DND-41 (cell line): ENCODE measurements at regions not wholly inside any gene's neighbourhood (a gene's known extent, or its start where the extent isn't known, plus 50 kb on each side); places are given as distances from the start of the nearest gene placed in this dataset.

ENCODE experiments used
- ATAC-seq: fragments of 200-7000 bp; cut with Tn5 transposase; 3 replicates; pipeline ENCODE4 v1.9.1; 2021; ENCODE audit warnings: low read depth; ENCODE audit not compliant: insufficient read depth
- DNase-seq: peaks from one replicate; pipeline ENCODE4 v3.0.0-alpha.2; 2020
- H2AFZ ChIP-seq: 2 replicates; pipeline ENCODE4 v1.6.0; 2012; ENCODE audit warnings: low read depth, low read length
- H3K27ac ChIP-seq: 2 replicates; pipeline ENCODE4 v1.5.1; 2012; ENCODE audit warnings: low read length, inconsistent platforms
- H3K27me3 ChIP-seq: fragments of 200-600 bp; sonication (generic); 2 replicates; pipeline ENCODE4 v1.6.0; 2012; ENCODE audit warnings: low read length, mild to moderate bottlenecking, inconsistent platforms; ENCODE audit not compliant: insufficient read depth, poor library complexity
- H3K36me3 ChIP-seq: 2 replicates; pipeline ENCODE4 v1.5.1; 2012; ENCODE audit warnings: low read length, inconsistent platforms; ENCODE audit not compliant: insufficient read depth
- H3K4me1 ChIP-seq: 2 replicates; pipeline ENCODE4 v1.5.1; 2012; ENCODE audit warnings: mild to moderate bottlenecking, low read length; ENCODE audit not compliant: insufficient read depth
- H3K4me2 ChIP-seq: 2 replicates; pipeline ENCODE4 v1.6.0; 2012; ENCODE audit warnings: mild to moderate bottlenecking, moderate library complexity, low read length, inconsistent platforms; ENCODE audit not compliant: insufficient read depth
- H3K4me3 ChIP-seq, 2 experiments: fragments of 200-600 bp in 1 of 2; shearing (Covaris generic) in 1 of 2; 2 replicates each; pipeline ENCODE4 v1.5.1; 2012 to 2016; ENCODE audit warnings: inconsistent platforms in 2 of 2, low read length in 2 of 2, mild to moderate bottlenecking in 2 of 2, low read depth in 1 of 2, moderate library complexity in 1 of 2
- H3K79me2 ChIP-seq: 2 replicates; pipeline ENCODE4 v1.6.0; 2012; ENCODE audit warnings: low read length, inconsistent platforms; ENCODE audit not compliant: insufficient read depth
- H3K9ac ChIP-seq: 2 replicates; pipeline ENCODE4 v1.6.0; 2012; ENCODE audit warnings: low read depth, mild to moderate bottlenecking, inconsistent platforms, low read length, moderate library complexity
- H3K9me3 ChIP-seq: 2 replicates; pipeline ENCODE4 v1.5.1; 2012; ENCODE audit warnings: low read length, moderate library complexity, mild to moderate bottlenecking, inconsistent platforms; ENCODE audit not compliant: insufficient read depth, severe bottlenecking
- H4K20me1 ChIP-seq: 2 replicates; pipeline ENCODE4 v1.6.0; 2012; ENCODE audit warnings: low read length; ENCODE audit not compliant: insufficient read depth
- EZH2 ChIP-seq: IDR thresholded peaks from 3 replicates; pipeline ENCODE4 v1.6.1; 2012; ENCODE audit warnings: borderline replicate concordance, low read depth, mild to moderate bottlenecking, moderate library complexity, low read length, inconsistent platforms; ENCODE audit not compliant: severe bottlenecking
- TF ChIP-seq, protein P1 (sequence below): IDR thresholded peaks from 2 replicates; pipeline ENCODE4 v1.5.1; 2012; ENCODE audit warnings: borderline replicate concordance, low read length, moderate library complexity, mild to moderate bottlenecking; ENCODE audit not compliant: poor library complexity, severe bottlenecking; ENCODE audit errors: extremely low read depth

- Histone ChIP-seq H3K79me2 (no peaks in the 10 kb centered on the region), H3K4me1 (no peaks in the 10 kb centered on the region), H4K20me1 (no peaks in the 10 kb centered on the region), H3K9me3 (no peaks in the 10 kb centered on the region), H3K4me3 (no peak overlapping the region), H3K27ac (no peak overlapping the region), H3K36me3 (no peaks in the 10 kb centered on the region), H3K9ac (no peak overlapping the region), H3K4me2 (no peak overlapping the region), H3K27me3 (no peaks in the 10 kb centered on the region), H2AFZ (no peak overlapping the region)
- ATAC-seq (no peak), DNase-seq (no peak)
- TF ChIP-seq, protein P1, sequence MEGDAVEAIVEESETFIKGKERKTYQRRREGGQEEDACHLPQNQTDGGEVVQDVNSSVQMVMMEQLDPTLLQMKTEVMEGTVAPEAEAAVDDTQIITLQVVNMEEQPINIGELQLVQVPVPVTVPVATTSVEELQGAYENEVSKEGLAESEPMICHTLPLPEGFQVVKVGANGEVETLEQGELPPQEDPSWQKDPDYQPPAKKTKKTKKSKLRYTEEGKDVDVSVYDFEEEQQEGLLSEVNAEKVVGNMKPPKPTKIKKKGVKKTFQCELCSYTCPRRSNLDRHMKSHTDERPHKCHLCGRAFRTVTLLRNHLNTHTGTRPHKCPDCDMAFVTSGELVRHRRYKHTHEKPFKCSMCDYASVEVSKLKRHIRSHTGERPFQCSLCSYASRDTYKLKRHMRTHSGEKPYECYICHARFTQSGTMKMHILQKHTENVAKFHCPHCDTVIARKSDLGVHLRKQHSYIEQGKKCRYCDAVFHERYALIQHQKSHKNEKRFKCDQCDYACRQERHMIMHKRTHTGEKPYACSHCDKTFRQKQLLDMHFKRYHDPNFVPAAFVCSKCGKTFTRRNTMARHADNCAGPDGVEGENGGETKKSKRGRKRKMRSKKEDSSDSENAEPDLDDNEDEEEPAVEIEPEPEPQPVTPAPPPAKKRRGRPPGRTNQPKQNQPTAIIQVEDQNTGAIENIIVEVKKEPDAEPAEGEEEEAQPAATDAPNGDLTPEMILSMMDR = no peak
- TF ChIP-seq EZH2 = no peak
Observed at GRCh38 chr5:130323804-130324454, 419.7 kb downstream of the CHSY3 start.

GRCh38 chr5:130321931-130322330 lies 417.7 kb downstream of the CHSY3 start:
- H3K9ac ChIP-seq = no peak overlapping the region
- TF ChIP-seq, protein P1 = no peak
- no peak for TF ChIP-seq EZH2
- H3K9me3 ChIP-seq = no peaks in the 10 kb centered on the region
- no peak overlapping the region for H3K4me2 ChIP-seq
- no peaks in the 10 kb centered on the region for H3K4me1 ChIP-seq
- H3K79me2 ChIP-seq = no peaks in the 10 kb centered on the region
- H2AFZ ChIP-seq = no peak overlapping the region
- H3K27ac ChIP-seq = no peak overlapping the region
- H3K27me3 ChIP-seq = no peaks in the 10 kb centered on the region
- H4K20me1 ChIP-seq = no peaks in the 10 kb centered on the region
- DNase-seq = no peak
- H3K36me3 ChIP-seq = no peaks in the 10 kb centered on the region
- no peak for ATAC-seq
- no peak overlapping the region for H3K4me3 ChIP-seq

- H3K9me3 ChIP-seq = no peaks in the 10 kb centered on the region
- ATAC-seq (no peak), DNase-seq (no peak)
- H3K27me3 ChIP-seq = no peaks in the 10 kb centered on the region
- H3K4me3 ChIP-seq = no peak overlapping the region
- no peaks in the 10 kb centered on the region for H4K20me1 ChIP-seq
- no peaks in the 10 kb centered on the region for H3K4me1 ChIP-seq
- H3K79me2 ChIP-seq = no peaks in the 10 kb centered on the region
- H3K27ac ChIP-seq = no peak overlapping the region
- H3K9ac ChIP-seq = no peak overlapping the region
- H3K36me3 ChIP-seq = no peaks in the 10 kb centered on the region
- no peak overlapping the region for H3K4me2 ChIP-seq
- H2AFZ ChIP-seq = no peak overlapping the region
- TF ChIP-seq, protein P1 = no peak
- TF ChIP-seq EZH2 = no peak
Observed at GRCh38 chr5:130316971-130317680, 412.9 kb downstream of the CHSY3 start.
